ENCODE measurements at regions not wholly inside any gene's neighbourhood (a gene's known extent, or its start where the extent isn't known, plus 50 kb on each side); places are given as distances from the start of the nearest gene placed in this dataset.

DNA sequence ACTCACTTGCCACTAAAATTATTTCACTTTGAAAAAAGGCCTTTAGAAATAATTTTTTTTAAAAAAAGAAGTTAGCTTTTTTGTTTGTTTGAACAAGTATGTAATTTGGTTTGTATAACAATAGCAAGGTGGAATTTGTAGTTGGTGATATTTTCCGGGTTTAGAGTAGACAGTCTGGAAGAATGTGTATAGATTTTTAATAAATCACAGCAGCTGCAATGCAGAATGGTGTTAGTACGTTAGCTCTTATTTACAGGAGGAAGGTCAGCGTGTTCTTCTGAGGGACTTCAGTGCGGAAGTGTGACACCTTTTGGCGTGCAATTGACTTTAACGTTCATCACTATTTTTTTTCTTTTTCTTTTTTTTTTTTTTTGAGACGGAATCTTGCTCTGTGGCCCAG, 115.4 kb downstream of the PLEKHG1 start:
- no peak overlapping the region for H3K4me3 ChIP-seq (ENCODE audit: low read length)
- DNase-seq (ENCODE audit: low read depth): no peak
- TF ChIP-seq, protein P1, sequence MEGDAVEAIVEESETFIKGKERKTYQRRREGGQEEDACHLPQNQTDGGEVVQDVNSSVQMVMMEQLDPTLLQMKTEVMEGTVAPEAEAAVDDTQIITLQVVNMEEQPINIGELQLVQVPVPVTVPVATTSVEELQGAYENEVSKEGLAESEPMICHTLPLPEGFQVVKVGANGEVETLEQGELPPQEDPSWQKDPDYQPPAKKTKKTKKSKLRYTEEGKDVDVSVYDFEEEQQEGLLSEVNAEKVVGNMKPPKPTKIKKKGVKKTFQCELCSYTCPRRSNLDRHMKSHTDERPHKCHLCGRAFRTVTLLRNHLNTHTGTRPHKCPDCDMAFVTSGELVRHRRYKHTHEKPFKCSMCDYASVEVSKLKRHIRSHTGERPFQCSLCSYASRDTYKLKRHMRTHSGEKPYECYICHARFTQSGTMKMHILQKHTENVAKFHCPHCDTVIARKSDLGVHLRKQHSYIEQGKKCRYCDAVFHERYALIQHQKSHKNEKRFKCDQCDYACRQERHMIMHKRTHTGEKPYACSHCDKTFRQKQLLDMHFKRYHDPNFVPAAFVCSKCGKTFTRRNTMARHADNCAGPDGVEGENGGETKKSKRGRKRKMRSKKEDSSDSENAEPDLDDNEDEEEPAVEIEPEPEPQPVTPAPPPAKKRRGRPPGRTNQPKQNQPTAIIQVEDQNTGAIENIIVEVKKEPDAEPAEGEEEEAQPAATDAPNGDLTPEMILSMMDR (conservative IDR thresholded peaks at IDR 0.05; ENCODE audit: low read depth, low read length): no peak

DNA sequence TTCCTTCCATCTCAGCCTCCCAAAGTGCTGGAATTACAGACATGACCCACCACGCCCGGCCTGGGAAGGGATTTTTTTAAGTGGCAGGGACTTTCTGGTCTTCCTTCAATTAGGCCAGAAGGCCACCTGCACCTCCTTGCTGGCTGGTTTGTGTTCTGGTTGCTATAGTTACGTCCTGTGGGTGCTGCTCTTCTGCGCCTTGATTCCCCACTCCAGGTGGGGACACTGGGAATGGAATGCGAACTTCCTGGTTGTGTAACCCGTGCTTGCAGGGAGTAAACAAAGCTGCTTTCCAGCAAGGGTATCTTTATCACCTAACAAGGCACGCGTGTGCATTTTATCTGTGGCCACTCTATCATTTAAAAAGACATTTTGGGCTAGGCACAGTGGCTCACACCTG, 117.7 kb downstream of the PLEKHG1 start:
- no peak overlapping the region for H3K4me3 ChIP-seq (ENCODE audit: low read length)
- TF ChIP-seq, protein P1 (conservative IDR thresholded peaks at IDR 0.05; ENCODE audit: low read depth, low read length): no peak
- no peak for DNase-seq (ENCODE audit: low read depth)

GRCh38 chr6:150719099-150719766, 119.5 kb downstream of the PLEKHG1 start:
- H3K4me3 ChIP-seq (ENCODE audit: low read length): no peak overlapping the region
- no peak for DNase-seq (ENCODE audit: low read depth)
- TF ChIP-seq, protein P1 (conservative IDR thresholded peaks at IDR 0.05; ENCODE audit: low read depth, low read length): no peak

GRCh38 chr6:150719831-150720230, 120.1 kb downstream of the PLEKHG1 start:
- H3K4me3 ChIP-seq (ENCODE audit: low read length): no peak overlapping the region
- DNase-seq (ENCODE audit: low read depth): no peak
- TF ChIP-seq, protein P1 (conservative IDR thresholded peaks at IDR 0.05; ENCODE audit: low read depth, low read length): no peak

- TF ChIP-seq, protein P1 (conservative IDR thresholded peaks at IDR 0.05; ENCODE audit: low read depth, low read length): no peak
- peak; percentile 31 for DNase-seq (ENCODE audit: low read depth)
- no peak overlapping the region for H3K4me3 ChIP-seq (ENCODE audit: low read length)
Measured at GRCh38 chr6:150720774-150721233, 121.1 kb downstream of the PLEKHG1 start.

DNA sequence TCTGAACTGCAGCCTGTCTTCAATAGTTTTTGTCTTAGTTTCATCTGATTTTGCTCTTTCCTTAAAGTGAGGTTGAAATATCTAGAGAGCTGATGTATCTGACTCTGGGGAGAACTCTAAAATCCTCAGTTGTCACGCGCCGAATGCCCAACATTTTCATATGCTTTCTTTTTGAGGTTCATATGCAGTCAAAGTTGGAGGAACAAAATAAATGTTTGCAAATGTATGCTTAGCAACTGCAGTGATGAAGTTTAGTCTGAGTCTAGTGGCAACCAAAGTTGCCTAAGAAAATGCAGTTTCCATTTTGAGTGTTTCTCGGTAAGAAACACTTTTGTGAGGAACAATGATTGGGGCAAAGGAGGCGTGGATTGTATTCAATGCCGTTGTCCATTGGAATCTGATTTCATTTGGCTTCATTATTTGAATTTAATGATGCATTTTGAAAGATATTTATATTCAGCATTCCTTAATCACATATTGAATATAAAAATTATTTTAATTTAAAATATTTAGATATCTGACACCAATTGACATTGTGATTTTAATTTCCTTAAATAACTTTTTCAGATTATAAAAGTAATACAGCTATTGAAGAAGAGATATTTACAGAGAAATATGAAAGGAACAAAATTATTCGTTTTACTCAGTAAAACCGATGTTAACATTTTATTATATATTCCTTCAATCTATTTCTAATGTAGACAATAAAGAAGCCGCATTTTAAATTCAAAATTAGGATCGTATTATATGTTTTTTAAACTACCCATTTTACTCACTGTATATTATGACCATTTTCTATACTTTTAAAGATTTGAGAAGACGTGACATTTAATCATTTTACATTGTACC, 122.0 kb downstream of the PLEKHG1 start:
- TF ChIP-seq, protein P1 (conservative IDR thresholded peaks at IDR 0.05; ENCODE audit: low read depth, low read length): no peak
- DNase-seq (ENCODE audit: low read depth): no peak
- H3K4me3 ChIP-seq (ENCODE audit: low read length): no peak overlapping the region
